Suprapubic skin (tissue), 4 donors: ENCODE measurements at regions not wholly inside any gene's neighbourhood (a gene's known extent, or its start where the extent isn't known, plus 50 kb on each side); places are given as distances from the start of the nearest gene placed in this dataset.

ENCODE experiments used
- DNase-seq, 2 donors: peaks; one replicate each; pipeline ENCODE4 v3.0.0-alpha.2; 2019; ENCODE audit warnings: low spot score in 2 of 2
- H3K27ac ChIP-seq: fragments of 200-600 bp; sonication (generic); one replicate; pipeline ENCODE4 v1.5.1; 2019
- H3K27me3 ChIP-seq: fragments of 200-600 bp; sonication (generic); one replicate; pipeline ENCODE4 v1.5.1; 2019
- H3K36me3 ChIP-seq: fragments of 200-600 bp; sonication (generic); one replicate; pipeline ENCODE4 v1.5.1; 2019
- H3K4me1 ChIP-seq: fragments of 200-600 bp; sonication (generic); one replicate; pipeline ENCODE4 v1.5.1; 2019
- H3K4me3 ChIP-seq: fragments of 200-600 bp; sonication (generic); one replicate; pipeline ENCODE4 v1.5.1; 2019; ENCODE audit warnings: mild to moderate bottlenecking
- H3K9me3 ChIP-seq: fragments of 200-600 bp; sonication (generic); one replicate; pipeline ENCODE4 v1.5.1; 2019
- EP300 ChIP-seq: sonication (generic); formaldehyde crosslinking; IDR thresholded peaks from one replicate; pipeline ENCODE4 v1.6.1; 2017; ENCODE audit warnings: antibody characterized with exemption
- POLR2A ChIP-seq, 2 donors: fragments of 450-650 bp; IDR thresholded peaks; one replicate each; pipeline ENCODE4 v1.6.1; 2017; ENCODE audit warnings: antibody characterized with exemption in 2 of 2, mild to moderate bottlenecking in 2 of 2, moderate library complexity in 2 of 2
- POLR2AphosphoS5 ChIP-seq, 3 donors: sonication (generic); formaldehyde crosslinking; IDR thresholded peaks; one replicate each; pipeline ENCODE4 v1.6.1; 2017; ENCODE audit warnings: antibody characterized with exemption in 3 of 3
- WGBS: methylation state at CpG from one replicate; pipeline ENCODE4 v1.1.5; 2018; 5-methylcytosine and 5-hydroxymethylcytosine counted together
- TF ChIP-seq, protein P1 (sequence below), 2 donors: fragments of 200-600 bp in 1 of 2; fragments of 450-650 bp in 1 of 2; sonication (generic) in 1 of 2; IDR thresholded peaks; one replicate each; pipeline ENCODE4 v1.5.1; 2016 to 2019; ENCODE audit warnings: antibody characterized with exemption in 2 of 2, mild to moderate bottlenecking in 1 of 2, moderate library complexity in 1 of 2

DNA sequence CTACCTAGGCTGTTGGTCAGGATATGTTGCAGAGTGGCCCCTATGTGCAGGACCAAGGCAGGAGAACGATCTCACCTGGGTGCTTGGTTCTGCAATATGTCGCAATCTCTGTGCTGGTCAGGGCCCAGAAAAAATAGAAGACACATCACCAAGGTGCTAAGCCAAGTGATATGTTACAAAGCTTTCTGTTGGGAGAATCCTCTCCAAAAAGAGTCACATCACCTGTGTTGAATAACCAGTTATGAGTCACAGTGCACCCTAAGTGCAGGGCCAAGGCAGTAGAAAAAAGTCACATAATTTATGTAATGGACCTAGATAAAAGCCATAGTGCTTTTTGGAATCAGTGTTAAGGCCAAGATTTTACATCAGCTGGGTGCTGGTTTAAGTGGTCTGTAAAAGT lies 965.9 kb upstream of the AMELY start:
- H3K4me1 ChIP-seq = peaks cover 3% of the 10 kb centered on the region
- H3K9me3 ChIP-seq = no peaks in the 10 kb centered on the region
- H3K27me3 ChIP-seq = no peaks in the 10 kb centered on the region
- TF ChIP-seq EP300 = no peak
- no peak for TF ChIP-seq POLR2A (IDR thresholded peaks at IDR 0.05)
- no peak for TF ChIP-seq POLR2AphosphoS5 (IDR thresholded peaks at IDR 0.05)
- TF ChIP-seq, protein P1, sequence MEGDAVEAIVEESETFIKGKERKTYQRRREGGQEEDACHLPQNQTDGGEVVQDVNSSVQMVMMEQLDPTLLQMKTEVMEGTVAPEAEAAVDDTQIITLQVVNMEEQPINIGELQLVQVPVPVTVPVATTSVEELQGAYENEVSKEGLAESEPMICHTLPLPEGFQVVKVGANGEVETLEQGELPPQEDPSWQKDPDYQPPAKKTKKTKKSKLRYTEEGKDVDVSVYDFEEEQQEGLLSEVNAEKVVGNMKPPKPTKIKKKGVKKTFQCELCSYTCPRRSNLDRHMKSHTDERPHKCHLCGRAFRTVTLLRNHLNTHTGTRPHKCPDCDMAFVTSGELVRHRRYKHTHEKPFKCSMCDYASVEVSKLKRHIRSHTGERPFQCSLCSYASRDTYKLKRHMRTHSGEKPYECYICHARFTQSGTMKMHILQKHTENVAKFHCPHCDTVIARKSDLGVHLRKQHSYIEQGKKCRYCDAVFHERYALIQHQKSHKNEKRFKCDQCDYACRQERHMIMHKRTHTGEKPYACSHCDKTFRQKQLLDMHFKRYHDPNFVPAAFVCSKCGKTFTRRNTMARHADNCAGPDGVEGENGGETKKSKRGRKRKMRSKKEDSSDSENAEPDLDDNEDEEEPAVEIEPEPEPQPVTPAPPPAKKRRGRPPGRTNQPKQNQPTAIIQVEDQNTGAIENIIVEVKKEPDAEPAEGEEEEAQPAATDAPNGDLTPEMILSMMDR (IDR thresholded peaks at IDR 0.05) = no peak
- no peak overlapping the region for H3K4me3 ChIP-seq
- H3K27ac ChIP-seq = no peak overlapping the region
- no peaks in the 10 kb centered on the region for H3K36me3 ChIP-seq
- DNase-seq = no peak
- no CpG with 5 or more reads among the region's 2 CpGs for WGBS

DNA sequence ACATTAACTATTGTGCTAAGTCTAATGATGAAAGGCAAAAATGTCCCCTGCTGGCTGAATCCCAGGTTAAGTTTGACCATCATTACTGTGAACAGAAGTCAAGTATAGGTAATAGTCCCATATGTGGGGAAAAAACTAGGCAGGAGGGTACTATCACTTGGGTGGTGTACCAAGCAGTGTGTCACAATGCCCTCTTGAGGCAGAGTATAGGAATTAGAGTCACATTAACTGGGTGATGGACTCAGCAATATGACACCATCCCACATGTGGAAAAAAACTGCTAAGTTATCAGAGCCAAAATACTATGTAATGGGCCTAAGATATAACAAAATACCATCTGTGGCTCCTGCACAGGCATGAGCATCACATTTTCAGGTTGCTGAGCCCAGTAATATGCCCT lies 962.5 kb upstream of the AMELY start:
- no peaks in the 10 kb centered on the region for H3K27me3 ChIP-seq
- TF ChIP-seq POLR2AphosphoS5 (IDR thresholded peaks at IDR 0.05) (no peak), POLR2A (IDR thresholded peaks at IDR 0.05) (no peak), EP300 (no peak)
- TF ChIP-seq, protein P1 (IDR thresholded peaks at IDR 0.05) = no peak
- no peaks in the 10 kb centered on the region for H3K9me3 ChIP-seq
- no peak overlapping the region for H3K4me3 ChIP-seq
- H3K27ac ChIP-seq = no peak overlapping the region
- DNase-seq = no peak
- H3K4me1 ChIP-seq = peaks cover 3% of the 10 kb centered on the region
- no peaks in the 10 kb centered on the region for H3K36me3 ChIP-seq

DNA sequence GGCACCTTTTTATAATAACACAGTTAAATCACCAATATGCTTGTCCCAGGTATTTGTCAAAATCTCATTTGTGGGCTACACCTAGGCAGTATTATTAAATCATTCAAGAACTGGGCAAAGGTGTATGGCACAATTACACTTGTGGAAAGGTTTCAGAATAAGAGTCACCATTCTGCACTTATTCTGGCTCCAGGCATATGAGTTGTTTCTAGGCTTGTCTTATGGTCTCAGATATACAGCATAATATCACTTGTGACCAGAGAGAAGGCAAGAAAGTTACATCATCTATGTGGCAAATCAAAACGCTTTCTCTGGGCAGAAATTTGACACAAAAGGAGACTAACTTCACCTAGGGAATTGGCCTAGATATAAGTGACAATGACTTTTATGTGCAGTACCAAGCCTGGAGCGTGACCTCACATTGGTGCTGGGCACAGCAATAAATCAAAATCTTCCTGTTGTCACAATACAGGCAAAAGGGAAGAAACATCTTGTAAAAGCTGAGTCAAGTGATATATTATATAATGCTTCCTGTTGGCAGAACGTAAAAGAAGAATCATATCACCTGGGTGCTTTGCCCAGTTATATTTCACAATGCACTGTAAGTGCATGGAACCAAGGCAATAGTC lies 959.9 kb upstream of the AMELY start:
- peaks cover 3% of the 10 kb centered on the region for H3K4me1 ChIP-seq
- no peaks in the 10 kb centered on the region for H3K27me3 ChIP-seq
- H3K36me3 ChIP-seq = no peaks in the 10 kb centered on the region
- no CpG with 5 or more reads among the region's 3 CpGs for WGBS
- DNase-seq = no peak
- H3K9me3 ChIP-seq = no peaks in the 10 kb centered on the region
- H3K4me3 ChIP-seq = no peak overlapping the region
- TF ChIP-seq POLR2AphosphoS5 (IDR thresholded peaks at IDR 0.05) (no peak), POLR2A (IDR thresholded peaks at IDR 0.05) (no peak), EP300 (no peak)
- TF ChIP-seq, protein P1 (IDR thresholded peaks at IDR 0.05) = no peak
- no peak overlapping the region for H3K27ac ChIP-seq

DNA sequence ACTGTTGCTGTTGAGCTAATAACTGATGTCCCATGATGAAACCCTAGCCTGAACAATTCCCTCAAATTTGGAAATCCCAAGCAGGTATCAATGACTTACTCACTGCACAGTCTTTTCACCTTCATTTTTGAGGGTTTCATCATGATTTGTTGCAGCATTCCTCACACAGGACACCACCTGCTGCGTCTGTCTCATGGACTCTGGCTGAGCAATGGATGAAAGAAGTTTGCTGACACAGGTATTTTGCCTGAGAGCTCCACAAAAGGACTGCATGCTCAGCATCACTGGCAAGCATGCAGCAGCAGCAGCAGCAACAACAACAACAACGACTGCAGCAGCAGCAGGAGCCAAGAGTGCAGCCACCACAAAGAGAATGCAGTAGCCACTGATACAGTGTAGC lies 955.4 kb upstream of the AMELY start:
- no peaks in the 10 kb centered on the region for H3K9me3 ChIP-seq
- no peaks in the 10 kb centered on the region for H3K27me3 ChIP-seq
- no peak overlapping the region for H3K27ac ChIP-seq
- no CpG with 5 or more reads among the region's 2 CpGs for WGBS
- TF ChIP-seq POLR2A (IDR thresholded peaks at IDR 0.05) (no peak), POLR2AphosphoS5 (IDR thresholded peaks at IDR 0.05) (no peak)
- TF ChIP-seq, protein P1 (IDR thresholded peaks at IDR 0.05) = no peak
- H3K4me1 ChIP-seq = no peaks in the 10 kb centered on the region
- no peak for DNase-seq
- no peak overlapping the region for H3K4me3 ChIP-seq
- H3K36me3 ChIP-seq = no peaks in the 10 kb centered on the region

DNA sequence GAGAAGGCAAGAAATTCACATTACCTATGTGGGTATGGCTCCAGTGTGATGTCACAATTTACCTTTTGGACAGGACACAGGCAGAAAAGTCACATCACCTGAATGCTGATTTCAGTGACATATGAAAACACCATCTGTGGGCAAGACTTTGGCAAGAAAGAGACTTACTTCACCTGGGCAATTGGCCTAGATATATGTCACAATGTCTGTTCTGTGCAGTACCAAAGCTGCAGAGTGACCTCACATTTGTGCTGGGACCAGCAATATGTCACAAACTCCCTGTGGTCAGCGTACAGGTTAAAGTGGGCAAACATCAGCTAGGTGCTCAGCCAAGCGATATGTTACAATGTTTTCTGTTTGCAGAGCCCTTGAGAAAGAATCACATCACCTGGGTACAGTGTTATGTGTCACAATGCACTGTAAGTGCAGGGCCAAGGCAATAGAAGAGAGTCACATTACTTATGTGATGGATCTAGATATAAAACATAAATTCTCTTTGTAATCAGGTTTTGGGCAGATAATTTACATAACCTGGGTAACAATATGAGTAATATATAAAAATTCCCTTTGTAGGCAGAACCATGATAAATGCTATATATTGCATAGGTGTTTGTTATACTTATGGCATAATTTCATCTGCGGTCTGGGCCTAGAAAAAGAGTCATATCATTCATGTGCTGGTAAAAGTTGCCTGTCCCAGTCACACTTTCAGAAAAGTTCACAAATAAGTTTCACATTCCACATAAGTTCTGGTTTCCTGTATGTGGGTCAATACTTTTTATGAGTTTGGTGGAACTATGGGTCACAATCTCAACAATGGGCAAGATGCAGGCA lies 949.4 kb upstream of the AMELY start:
- WGBS = no CpG with 5 or more reads among the region's 3 CpGs
- H3K27me3 ChIP-seq = no peaks in the 10 kb centered on the region
- H3K27ac ChIP-seq = no peak overlapping the region
- H3K4me1 ChIP-seq = no peaks in the 10 kb centered on the region
- no peaks in the 10 kb centered on the region for H3K9me3 ChIP-seq
- H3K4me3 ChIP-seq = no peak overlapping the region
- no peak for TF ChIP-seq POLR2AphosphoS5 (IDR thresholded peaks at IDR 0.05)
- no peak for DNase-seq
- H3K36me3 ChIP-seq = no peaks in the 10 kb centered on the region
